ENCODE measurements at regions not wholly inside any gene's neighbourhood (a gene's known extent, or its start where the extent isn't known, plus 50 kb on each side); places are given as distances from the start of the nearest gene placed in this dataset.

- POLR2A ChIA-PET, result no interaction called here
These were observed 245.4 kb upstream of the TUT7 start for GRCh38 chr9:86599561-86599960.

GRCh38 chr9:86598411-86599239 is 244.4 kb upstream of the TUT7 start:
- Mint-ChIP-seq H3K4me3 (no peak overlapping the region), H3K27me3 (peaks cover 11% of the 10 kb centered on the region), H3K36me3 (ENCODE audit: low read depth) (no peaks in the 10 kb centered on the region), H3K9me3 (no peaks in the 10 kb centered on the region), H3K4me1 (no peaks in the 10 kb centered on the region), H3K27ac (no peak overlapping the region)
- POLR2A ChIA-PET, result no interaction called here
- ATAC-seq (ENCODE audit: low read depth), result no peak
- TF ChIP-seq, protein P1, sequence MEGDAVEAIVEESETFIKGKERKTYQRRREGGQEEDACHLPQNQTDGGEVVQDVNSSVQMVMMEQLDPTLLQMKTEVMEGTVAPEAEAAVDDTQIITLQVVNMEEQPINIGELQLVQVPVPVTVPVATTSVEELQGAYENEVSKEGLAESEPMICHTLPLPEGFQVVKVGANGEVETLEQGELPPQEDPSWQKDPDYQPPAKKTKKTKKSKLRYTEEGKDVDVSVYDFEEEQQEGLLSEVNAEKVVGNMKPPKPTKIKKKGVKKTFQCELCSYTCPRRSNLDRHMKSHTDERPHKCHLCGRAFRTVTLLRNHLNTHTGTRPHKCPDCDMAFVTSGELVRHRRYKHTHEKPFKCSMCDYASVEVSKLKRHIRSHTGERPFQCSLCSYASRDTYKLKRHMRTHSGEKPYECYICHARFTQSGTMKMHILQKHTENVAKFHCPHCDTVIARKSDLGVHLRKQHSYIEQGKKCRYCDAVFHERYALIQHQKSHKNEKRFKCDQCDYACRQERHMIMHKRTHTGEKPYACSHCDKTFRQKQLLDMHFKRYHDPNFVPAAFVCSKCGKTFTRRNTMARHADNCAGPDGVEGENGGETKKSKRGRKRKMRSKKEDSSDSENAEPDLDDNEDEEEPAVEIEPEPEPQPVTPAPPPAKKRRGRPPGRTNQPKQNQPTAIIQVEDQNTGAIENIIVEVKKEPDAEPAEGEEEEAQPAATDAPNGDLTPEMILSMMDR (IDR thresholded peaks at IDR 0.05), result no peak
- intact Hi-C loops (cut with micrococcal nuclease), result no loop called here
- no peak for DNase-seq
- CTCF ChIA-PET, result no interaction called here

More at GRCh38 chr9:86599561-86599960, 245.4 kb upstream of the TUT7 start:
- peaks cover 17% of the 10 kb centered on the region for H3K27me3 Mint-ChIP-seq
- H3K4me3 Mint-ChIP-seq, result no peak overlapping the region
- DNase-seq, result no peak
- no peak overlapping the region for H3K27ac Mint-ChIP-seq
- no peaks in the 10 kb centered on the region for H3K9me3 Mint-ChIP-seq
- intact Hi-C loops (cut with micrococcal nuclease), result no loop called here
- TF ChIP-seq, protein P1 (IDR thresholded peaks at IDR 0.05), result no peak
- H3K4me1 Mint-ChIP-seq, result no peaks in the 10 kb centered on the region
- CTCF ChIA-PET, result no interaction called here
- H3K36me3 Mint-ChIP-seq (ENCODE audit: low read depth), result no peaks in the 10 kb centered on the region
- ATAC-seq (ENCODE audit: low read depth), result no peak

GRCh38 chr9:86594724-86595123 is 240.5 kb upstream of the TUT7 start:
- ATAC-seq (ENCODE audit: low read depth), result no peak
- POLR2A ChIA-PET, result no interaction called here

DNA sequence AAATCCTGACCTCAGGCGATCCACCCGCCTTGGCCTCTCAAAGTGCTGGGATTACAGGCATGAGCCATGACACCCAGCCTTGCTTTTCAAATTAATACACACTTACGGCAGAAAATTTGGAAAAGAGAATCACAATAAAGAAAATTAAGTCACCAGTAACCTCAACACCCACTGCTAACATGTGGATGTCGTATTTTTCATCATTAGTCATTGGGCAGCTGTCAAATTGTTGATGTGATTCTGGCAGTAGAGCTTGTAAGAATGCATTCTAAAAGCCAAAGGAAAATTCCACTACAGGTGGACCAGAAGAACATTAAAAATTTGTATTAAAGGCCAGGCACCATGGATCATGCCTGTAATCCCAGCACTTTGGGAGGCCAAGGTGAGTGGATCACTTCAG is 237.3 kb upstream of the TUT7 start:
- H3K36me3 Mint-ChIP-seq (ENCODE audit: low read depth), result no peaks in the 10 kb centered on the region
- TF ChIP-seq, protein P1 (IDR thresholded peaks at IDR 0.05), result no peak
- no peaks in the 10 kb centered on the region for H3K27me3 Mint-ChIP-seq
- H3K4me1 Mint-ChIP-seq, result no peaks in the 10 kb centered on the region
- ChIA-PET CTCF (no interaction called here), POLR2A (no interaction called here)
- H3K4me3 Mint-ChIP-seq, result no peak overlapping the region
- H3K27ac Mint-ChIP-seq, result no peak overlapping the region
- DNase-seq, result no peak
- no peak for ATAC-seq (ENCODE audit: low read depth)
- intact Hi-C loops (cut with micrococcal nuclease), result no loop called here
- H3K9me3 Mint-ChIP-seq, result no peaks in the 10 kb centered on the region

More at GRCh38 chr9:86594724-86595123, 240.5 kb upstream of the TUT7 start:
- no peak for DNase-seq
- Mint-ChIP-seq H3K4me1 (no peaks in the 10 kb centered on the region), H3K4me3 (no peak overlapping the region), H3K9me3 (no peaks in the 10 kb centered on the region), H3K27me3 (peaks cover 5% of the 10 kb centered on the region), H3K36me3 (ENCODE audit: low read depth) (no peaks in the 10 kb centered on the region), H3K27ac (no peak overlapping the region)
- CTCF ChIA-PET, result no interaction called here
- TF ChIP-seq, protein P1 (IDR thresholded peaks at IDR 0.05), result no peak
- intact Hi-C loops (cut with micrococcal nuclease), result no loop called here

GRCh38 chr9:86589730-86590129 is 235.5 kb upstream of the TUT7 start:
- H3K27me3 Mint-ChIP-seq, result no peaks in the 10 kb centered on the region
- H3K9me3 Mint-ChIP-seq, result no peaks in the 10 kb centered on the region
- H3K4me1 Mint-ChIP-seq, result no peaks in the 10 kb centered on the region
- H3K4me3 Mint-ChIP-seq, result no peak overlapping the region
- DNase-seq (no peak), ATAC-seq (ENCODE audit: low read depth) (no peak)
- TF ChIP-seq, protein P1 (IDR thresholded peaks at IDR 0.05), result no peak
- intact Hi-C loops (cut with micrococcal nuclease), result no loop called here
- no peaks in the 10 kb centered on the region for H3K36me3 Mint-ChIP-seq (ENCODE audit: low read depth)
- no peak overlapping the region for H3K27ac Mint-ChIP-seq
- ChIA-PET POLR2A (no interaction called here), CTCF (no interaction called here)
